Natural killer cell (primary cell): ENCODE measurements at regions not wholly inside any gene's neighbourhood (a gene's known extent, or its start where the extent isn't known, plus 50 kb on each side); places are given as distances from the start of the nearest gene placed in this dataset.
"Not testable (repeated sequence)": the region's sequence is repeated elsewhere in the genome, so short reads cannot be mapped to it uniquely, and the experiment has no call there.

Experiments
- ATAC-seq, 3 donors: fragments of 150-1000 bp in 2 of 3; fragments of 200-7000 bp in 1 of 3; cut with Tn5 transposase; 1 replicate in 1 of 3; 2 replicates in 2 of 3; pipeline ENCODE4 v1.10.0; 2021; ENCODE audit warnings: mild to moderate bottlenecking in 2 of 3, moderate library complexity in 2 of 3
- DNase-seq, 2 donors: peaks; one replicate each; pipeline versions ENCODE4 v3.0.0 to v3.0.0-alpha.2; 2013 to 2021; ENCODE audit warnings: mixed read lengths in 1 of 2
- H3K27ac ChIP-seq: one replicate; pipeline ENCODE4 v1.5.1; 2013; ENCODE audit warnings: mild to moderate bottlenecking, low read length
- H3K27me3 ChIP-seq: one replicate; pipeline ENCODE4 v1.6.1; 2013; ENCODE audit warnings: low read length; ENCODE audit not compliant: control insufficient read depth, insufficient read depth
- H3K36me3 ChIP-seq: one replicate; pipeline ENCODE4 v1.6.1; 2013; ENCODE audit warnings: low read length; ENCODE audit not compliant: control insufficient read depth, insufficient read depth
- H3K4me1 ChIP-seq: one replicate; pipeline ENCODE4 v1.6.1; 2013; ENCODE audit warnings: low read length; ENCODE audit not compliant: control insufficient read depth, insufficient read depth
- H3K4me3 ChIP-seq: one replicate; pipeline ENCODE4 v1.5.1; 2013; ENCODE audit warnings: low read length
- H3K9me3 ChIP-seq: one replicate; pipeline ENCODE4 v1.6.1; 2013; ENCODE audit warnings: low read length; ENCODE audit not compliant: control insufficient read depth, insufficient read depth
- H3K27ac Mint-ChIP-seq, 2 donors: one replicate each; pipeline ENCODE4 v1.8.0; 2022; ENCODE audit warnings: mild to moderate bottlenecking in 2 of 2, mixed read lengths in 2 of 2, moderate library complexity in 1 of 2
- H3K27me3 Mint-ChIP-seq, 2 donors: one replicate each; pipeline ENCODE4 v1.8.0; 2022; ENCODE audit warnings: low read depth in 2 of 2, mixed read lengths in 2 of 2
- H3K36me3 Mint-ChIP-seq: one replicate; pipeline ENCODE4 v1.8.0; 2022; ENCODE audit warnings: mixed read lengths
- H3K4me1 Mint-ChIP-seq, 2 donors: one replicate each; pipeline ENCODE4 v1.8.0; 2022; ENCODE audit warnings: mixed read lengths in 2 of 2
- H3K4me3 Mint-ChIP-seq: one replicate; pipeline ENCODE4 v1.8.0; 2022; ENCODE audit warnings: mild to moderate bottlenecking, moderate library complexity, mixed read lengths
- H3K9me3 Mint-ChIP-seq, 2 donors: one replicate each; pipeline ENCODE4 v1.8.0; 2022; ENCODE audit warnings: mixed read lengths in 2 of 2
- CTCF ChIP-seq: fragments of 200-600 bp; IDR thresholded peaks from one replicate; pipeline ENCODE4 v1.8.0; 2022; ENCODE audit warnings: antibody characterized with exemption
- WGBS: methylation state at CpG from one replicate; pipeline ENCODE4 v1.1.7; 2013; ENCODE audit warnings: missing lambda C conversion rate; ENCODE audit not compliant: insufficient coverage; 5-methylcytosine and 5-hydroxymethylcytosine counted together
- intact Hi-C: fragments of 100-400 bp; cut with micrococcal nuclease; formaldehyde crosslinking; loops from one replicate; pipeline ENCODE4 v1.14.2; 2022

- Mint-ChIP-seq H3K27me3 (peaks cover 13 to 34% of the 10 kb centered on the region in 2 donors), H3K36me3 (no peaks in the 10 kb centered on the region), H3K27ac (no peak overlapping the region), H3K4me1 (peaks cover 8 to 16% of the 10 kb centered on the region in 2 donors), H3K9me3 (no peaks in the 10 kb centered on the region), H3K4me3 (no peak overlapping the region)
- no peak for ATAC-seq
- WGBS: 86% methylated on average over 8 of the region's 8 CpGs
- no peak for TF ChIP-seq CTCF
- Histone ChIP-seq H3K27me3 (no peaks in the 10 kb centered on the region), H3K9me3 (no peaks in the 10 kb centered on the region), H3K36me3 (no peaks in the 10 kb centered on the region), H3K4me3 (no peak overlapping the region), H3K4me1 (peaks cover 5% of the 10 kb centered on the region), H3K27ac (no peak overlapping the region)
- intact Hi-C loops: no loop called here
- no peak for DNase-seq
These were observed 447.1 kb downstream of the QKI start for GRCh38 chr6:163861627-163862026.

GRCh38 chr6:163860287-163861081 lies 446.0 kb downstream of the QKI start:
- Histone ChIP-seq H3K9me3 (no peaks in the 10 kb centered on the region), H3K27ac (no peak overlapping the region), H3K36me3 (no peaks in the 10 kb centered on the region), H3K4me1 (peaks cover 5% of the 10 kb centered on the region), H3K4me3 (no peak overlapping the region), H3K27me3 (no peaks in the 10 kb centered on the region)
- TF ChIP-seq CTCF: no peak
- intact Hi-C loops: no loop called here
- H3K36me3 Mint-ChIP-seq: no peaks in the 10 kb centered on the region
- H3K4me3 Mint-ChIP-seq: no peak overlapping the region
- peaks cover 12 to 34% of the 10 kb centered on the region in 2 donors for H3K27me3 Mint-ChIP-seq
- H3K9me3 Mint-ChIP-seq: no peaks in the 10 kb centered on the region
- DNase-seq (no peak), ATAC-seq (peak in 1 of 3 donors; percentile 63)
- H3K27ac Mint-ChIP-seq: no peak overlapping the region
- whole genome bisulfite sequencing: 8% methylated on average over 10 of the region's 12 CpGs
- H3K4me1 Mint-ChIP-seq: peaks cover 8 to 16% of the 10 kb centered on the region in 2 donors

- Mint-ChIP-seq H3K4me1 (peaks cover 8 to 16% of the 10 kb centered on the region in 2 donors), H3K27me3 (peaks cover 9 to 43% of the 10 kb centered on the region in 2 donors)
- intact Hi-C loops, H3K9me3 ChIP-seq, H3K36me3 Mint-ChIP-seq, H3K27me3 ChIP-seq, ATAC-seq, H3K36me3 ChIP-seq, H3K4me3 ChIP-seq, DNase-seq, H3K4me3 Mint-ChIP-seq, H3K4me1 ChIP-seq, H3K27ac Mint-ChIP-seq, H3K27ac ChIP-seq, H3K9me3 Mint-ChIP-seq: not testable (repeated sequence)
- 85% methylated on average over 5 of the region's 5 CpGs for WGBS
These were observed 444.4 kb downstream of the QKI start for GRCh38 chr6:163858870-163859269.

- H3K4me1 ChIP-seq: peaks cover 5% of the 10 kb centered on the region
- Mint-ChIP-seq H3K9me3 (no peaks in the 10 kb centered on the region), H3K36me3 (no peaks in the 10 kb centered on the region), H3K27me3 (peaks cover 9 to 43% of the 10 kb centered on the region in 2 donors), H3K27ac (no peak overlapping the region), H3K4me3 (no peak overlapping the region), H3K4me1 (peaks cover 8 to 16% of the 10 kb centered on the region in 2 donors)
- no peak for TF ChIP-seq CTCF
- WGBS: 74% methylated on average over 2 of the region's 2 CpGs
- no peak overlapping the region for H3K4me3 ChIP-seq
- no peak overlapping the region for H3K27ac ChIP-seq
- no peaks in the 10 kb centered on the region for H3K9me3 ChIP-seq
- DNase-seq (no peak), ATAC-seq (no peak)
- intact Hi-C loops: no loop called here
- H3K36me3 ChIP-seq: no peaks in the 10 kb centered on the region
- H3K27me3 ChIP-seq: no peaks in the 10 kb centered on the region
These were observed 442.9 kb downstream of the QKI start for GRCh38 chr6:163857421-163857820.
